ENCODE measurements at regions not wholly inside any gene's neighbourhood (a gene's known extent, or its start where the extent isn't known, plus 50 kb on each side); places are given as distances from the start of the nearest gene placed in this dataset.

DNA sequence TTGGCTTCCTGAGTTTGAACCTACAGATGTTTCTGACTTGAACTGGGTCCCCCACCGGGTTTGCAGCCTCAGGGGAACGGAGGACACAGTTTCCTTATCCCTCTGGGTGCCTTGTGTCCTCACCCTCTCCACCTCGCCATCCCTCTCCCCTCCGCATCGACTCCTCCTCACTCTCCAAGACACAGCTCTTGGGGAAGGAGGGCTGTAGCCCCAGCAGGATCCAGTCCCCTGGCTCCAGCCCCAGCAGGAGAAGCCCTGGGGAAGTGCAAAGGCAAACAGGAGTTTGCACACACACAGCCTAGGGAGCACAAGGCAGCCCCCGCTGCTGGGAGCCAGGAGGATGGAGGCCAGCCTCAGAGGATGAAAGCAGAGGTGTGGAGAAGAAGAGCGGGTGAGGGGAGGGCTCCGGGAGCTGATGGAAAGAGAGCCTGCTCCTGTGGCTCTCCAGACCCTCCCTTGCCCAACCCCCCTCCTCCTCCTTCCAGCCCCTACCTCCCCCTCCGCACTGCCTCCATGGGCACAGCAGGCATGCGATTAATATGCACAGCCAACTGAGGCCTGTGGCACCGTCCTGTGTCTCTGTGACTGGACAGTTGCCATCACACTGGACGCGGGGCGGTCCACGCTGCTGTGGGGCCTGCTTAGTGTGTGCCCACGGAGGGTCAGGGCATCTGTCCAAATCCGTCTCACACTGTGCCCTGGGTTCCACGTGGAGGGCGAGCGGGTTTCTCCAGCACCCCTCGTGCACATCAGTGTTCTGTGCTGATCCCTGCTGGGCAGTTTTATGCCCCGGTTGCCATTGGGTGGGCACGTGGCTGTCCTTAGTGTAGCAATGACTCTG lies 193.7 kb upstream of the DIO3 start (continued):
- TF ChIP-seq KDM3A (CRISPR knock-in tag; IDR thresholded peaks at IDR 0.05; ENCODE audit: low read depth) (no peak), NR3C1 (CRISPR knock-in tag; IDR thresholded peaks at IDR 0.05) (no peak), ZNF766 (CRISPR knock-in tag; IDR thresholded peaks at IDR 0.05; ENCODE audit: borderline replicate concordance) (no peak), CCDC6 (CRISPR knock-in tag; IDR thresholded peaks at IDR 0.05) (no peak), ZNF550 (CRISPR knock-in tag; IDR thresholded peaks at IDR 0.05; ENCODE audit: borderline replicate concordance) (no peak)
- TF ChIP-seq, protein P1, sequence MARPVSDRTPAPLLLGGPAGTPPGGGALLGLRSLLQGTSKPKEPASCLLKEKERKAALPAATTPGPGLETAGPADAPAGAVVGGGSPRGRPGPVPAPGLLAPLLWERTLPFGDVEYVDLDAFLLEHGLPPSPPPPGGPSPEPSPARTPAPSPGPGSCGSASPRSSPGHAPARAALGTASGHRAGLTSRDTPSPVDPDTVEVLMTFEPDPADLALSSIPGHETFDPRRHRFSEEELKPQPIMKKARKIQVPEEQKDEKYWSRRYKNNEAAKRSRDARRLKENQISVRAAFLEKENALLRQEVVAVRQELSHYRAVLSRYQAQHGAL (CRISPR knock-in tag; IDR thresholded peaks at IDR 0.05; ENCODE audit: not compliant biosample characterization) = no peak

DNA sequence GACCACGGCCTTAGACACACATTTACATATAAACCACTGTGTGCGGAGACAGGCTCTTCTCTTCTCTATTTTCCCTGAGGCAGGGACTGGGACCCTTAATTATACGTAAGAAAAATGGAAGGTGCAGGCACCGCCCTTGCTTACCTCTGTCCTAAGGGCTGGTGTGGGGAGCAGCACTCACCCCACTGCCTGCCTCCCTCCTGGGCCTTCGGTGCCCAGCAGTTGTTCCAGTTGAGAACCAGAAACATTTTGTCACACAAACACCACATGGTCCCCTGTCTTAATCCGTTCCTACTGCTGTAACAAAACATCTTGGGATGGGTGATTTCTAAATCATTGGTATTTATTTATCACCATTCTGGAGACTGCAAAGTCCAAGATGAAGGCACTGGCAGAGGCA lies 192.7 kb upstream of the DIO3 start:
- no peak overlapping the region for H3K4me3 ChIP-seq (replicated peaks in 1 of 3; ENCODE audit: insufficient read depth in 1 of 3, low read depth in 2 of 3, low read length in 3 of 3)
- ATAC-seq = no peak
- in situ Hi-C loops (cut with HindIII; ENCODE audit: extremely low pct_ligation_motif_present, low pct_unique_long_range_greater_than_20kb) = no loop called here
- H3K36me3 ChIP-seq (replicated peaks in 1 of 2; ENCODE audit: control insufficient read depth in 1 of 2, insufficient read depth in 2 of 2, low read length in 2 of 2) = no peaks in the 10 kb centered on the region
- ChIA-PET CTCF (ENCODE audit: low intra/inter-chr PET ratio, low total read pairs) (no interaction called here), POLR2A (no interaction called here)
- peaks cover 19% of the 10 kb centered on the region for H3K4me1 ChIP-seq (ENCODE audit: insufficient read depth, low read length)
- H2AFZ ChIP-seq (ENCODE audit: low read length) = no peak overlapping the region
- no peak for FAIRE-seq
- no peak for DNase-seq (ENCODE audit: low spot score)
- no peak overlapping the region for H3K27ac ChIP-seq (ENCODE audit: extremely low read length, insufficient read depth, low read length)
- H3K4me2 ChIP-seq (ENCODE audit: low read depth, low read length) = no peak overlapping the region
- 54% methylated on average over 6 of the region's 6 CpGs for WGBS (ENCODE audit: low lambda C conversion rate)
- no peaks in the 10 kb centered on the region for H3K79me2 ChIP-seq (ENCODE audit: insufficient read depth, low read length)
- no peak overlapping the region for H3K9ac ChIP-seq (ENCODE audit: insufficient read depth, low read depth, low read length)
- intact Hi-C loops (cut with micrococcal nuclease; ENCODE audit: unreplicated experiment) = no loop called here
- H3K27me3 ChIP-seq (ENCODE audit: control insufficient read depth in 1 of 2, insufficient read depth in 2 of 2, low read length in 2 of 2) = peaks cover 0 to 32% of the 10 kb centered on the region in 2 experiments; a peak in 4 of 5 replicates
- H3K9me3 ChIP-seq (ENCODE audit: low read length) = no peaks in the 10 kb centered on the region
- no peaks in the 10 kb centered on the region for H4K20me1 ChIP-seq (ENCODE audit: insufficient read depth, low read length)
- no TSS peak for BruUV-seq (replicated peaks)
- TF ChIP-seq, protein P2, sequence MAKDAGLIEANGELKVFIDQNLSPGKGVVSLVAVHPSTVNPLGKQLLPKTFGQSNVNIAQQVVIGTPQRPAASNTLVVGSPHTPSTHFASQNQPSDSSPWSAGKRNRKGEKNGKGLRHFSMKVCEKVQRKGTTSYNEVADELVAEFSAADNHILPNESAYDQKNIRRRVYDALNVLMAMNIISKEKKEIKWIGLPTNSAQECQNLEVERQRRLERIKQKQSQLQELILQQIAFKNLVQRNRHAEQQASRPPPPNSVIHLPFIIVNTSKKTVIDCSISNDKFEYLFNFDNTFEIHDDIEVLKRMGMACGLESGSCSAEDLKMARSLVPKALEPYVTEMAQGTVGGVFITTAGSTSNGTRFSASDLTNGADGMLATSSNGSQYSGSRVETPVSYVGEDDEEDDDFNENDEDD (CRISPR knock-in tag; IDR thresholded peaks at IDR 0.05; ENCODE audit: borderline replicate concordance) = no peak
- TF ChIP-seq ZNF713 (CRISPR knock-in tag; IDR thresholded peaks at IDR 0.05) = no peak
